Fibroblast of skin of scalp (primary cell): ENCODE measurements at regions not wholly inside any gene's neighbourhood (a gene's known extent, or its start where the extent isn't known, plus 50 kb on each side); places are given as distances from the start of the nearest gene placed in this dataset.
"Not testable (repeated sequence)": the region's sequence is repeated elsewhere in the genome, so short reads cannot be mapped to it uniquely, and the experiment has no call there.

Source experiments
- DNase-seq: peaks from one replicate; pipeline ENCODE4 v3.0.0-alpha.2; 2013

DNA sequence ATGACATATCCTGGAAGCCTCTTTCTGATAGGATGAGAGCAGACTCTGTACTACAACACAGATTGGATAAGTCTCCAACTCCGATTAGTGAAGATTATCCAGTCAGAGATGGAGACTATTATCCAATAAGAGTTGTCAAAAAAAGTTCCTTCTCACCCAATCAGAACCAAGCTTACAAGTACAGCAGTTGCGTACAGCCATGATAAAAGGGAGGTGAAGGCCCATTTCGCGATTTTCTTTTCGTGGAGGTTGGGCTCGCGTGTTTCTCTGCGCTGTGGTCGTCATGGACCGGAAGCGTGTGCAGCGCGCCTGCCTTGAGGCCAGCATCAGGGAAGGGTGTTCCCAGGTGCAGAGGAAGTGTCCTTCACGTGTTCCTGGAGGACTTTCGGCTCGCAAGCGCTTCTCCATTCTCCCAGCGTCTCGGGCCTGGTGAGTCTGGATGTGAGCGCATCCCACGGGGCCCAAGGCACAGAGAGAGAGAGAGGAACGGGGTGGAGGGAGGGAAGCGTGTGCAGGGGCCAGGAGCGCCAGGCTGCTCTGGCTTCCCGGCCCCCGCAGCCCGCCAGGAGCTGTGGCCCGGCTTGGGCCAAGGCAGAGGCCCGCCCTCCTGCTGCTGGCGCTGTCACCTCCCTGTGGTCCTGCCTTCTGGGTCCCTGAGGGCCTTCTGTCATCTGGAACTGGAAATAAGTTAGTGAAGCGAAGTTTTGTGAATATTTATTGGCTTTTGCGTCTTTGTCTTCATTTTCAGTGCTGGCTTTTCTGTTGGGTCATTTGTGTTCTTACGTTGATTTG, 53.9 kb downstream of the CDRT15L2 start:
- not testable (repeated sequence) for DNase-seq

GRCh38 chr17:20640147-20640546, 60.6 kb downstream of the CDRT15L2 start:
- DNase-seq: not testable (repeated sequence)

DNA sequence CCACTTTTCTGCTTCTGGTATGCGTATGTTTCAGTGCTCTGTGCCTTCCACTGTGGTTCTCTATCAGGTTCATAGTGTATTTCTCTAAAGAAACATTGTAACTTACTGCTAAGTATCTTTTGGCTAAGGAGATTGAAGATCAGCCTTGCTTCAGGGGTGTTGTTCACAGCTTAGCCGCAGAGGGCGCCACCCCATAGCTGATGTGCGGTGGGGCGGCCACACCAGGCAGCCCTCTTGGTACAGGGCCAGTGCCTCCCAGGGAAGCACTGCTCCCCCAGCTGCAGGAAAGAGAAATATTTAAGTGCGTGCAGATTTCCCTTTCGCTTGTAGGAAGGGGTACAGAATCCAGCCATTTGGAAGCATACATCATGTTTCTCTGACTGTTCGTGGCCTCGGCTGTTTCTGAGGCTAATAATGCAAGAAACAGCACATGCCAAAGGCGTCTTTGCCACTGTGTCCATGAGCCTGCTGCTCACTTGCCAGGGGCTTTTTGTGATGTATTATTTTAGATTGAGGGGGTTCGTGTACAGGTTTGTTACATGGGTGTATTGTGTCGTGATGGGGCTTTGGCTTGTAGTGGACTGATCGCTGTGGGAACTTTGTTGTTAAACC, 67.2 kb downstream of the CDRT15L2 start:
- DNase-seq: peak; percentile 9

DNA sequence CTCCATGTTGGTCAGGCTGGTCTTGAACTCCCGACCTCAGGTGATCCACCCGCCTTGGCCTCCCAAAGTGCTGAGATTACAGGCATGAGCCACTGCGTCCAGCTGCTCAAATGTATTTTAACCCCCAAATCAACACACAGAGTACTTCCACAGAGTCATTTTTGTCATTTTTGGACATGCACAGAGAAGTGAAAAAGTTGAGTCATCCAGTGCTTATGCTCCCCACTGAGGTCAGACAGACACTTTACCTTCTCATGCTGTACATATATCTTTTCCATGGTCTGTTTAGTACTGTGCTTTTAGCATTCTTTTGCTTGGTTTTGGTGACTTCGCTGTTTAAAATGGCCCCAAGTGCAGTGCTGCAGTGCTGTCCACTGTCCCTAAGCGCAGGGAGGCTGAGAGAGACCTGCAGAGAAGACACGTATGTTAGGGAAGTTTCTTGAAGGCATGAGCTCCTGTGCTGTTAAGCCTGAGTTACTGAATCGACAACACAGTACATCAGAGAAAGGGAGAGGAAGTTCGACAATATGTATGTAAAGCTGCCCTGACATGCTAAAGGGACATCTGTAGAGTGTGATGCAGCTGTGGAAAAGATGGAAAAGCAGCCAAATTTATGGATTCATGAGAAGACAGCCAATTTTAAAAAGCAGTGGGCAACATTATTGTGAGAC, 69.7 kb downstream of the CDRT15L2 start:
- DNase-seq: peak; percentile 9

DNA sequence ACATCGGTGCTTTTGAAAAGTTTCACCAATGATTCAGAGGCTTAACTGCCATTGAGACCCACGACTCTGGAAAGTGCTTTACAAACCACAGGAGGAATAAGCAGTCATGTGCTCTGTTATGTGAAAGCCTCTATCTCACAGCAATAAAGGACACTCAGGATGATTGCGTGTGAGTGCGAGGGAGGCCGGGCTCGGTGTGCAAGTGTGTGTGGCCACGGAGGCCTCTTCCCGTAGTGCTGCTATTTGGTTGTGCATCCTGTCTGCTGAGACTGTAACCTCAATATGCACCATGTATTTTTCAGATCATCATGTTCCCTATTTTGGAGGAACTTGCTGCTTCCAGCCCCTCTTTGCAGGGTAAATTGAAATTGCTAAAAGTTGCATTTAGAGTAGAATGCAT, 71.5 kb downstream of the CDRT15L2 start:
- DNase-seq: not testable (repeated sequence)

DNA sequence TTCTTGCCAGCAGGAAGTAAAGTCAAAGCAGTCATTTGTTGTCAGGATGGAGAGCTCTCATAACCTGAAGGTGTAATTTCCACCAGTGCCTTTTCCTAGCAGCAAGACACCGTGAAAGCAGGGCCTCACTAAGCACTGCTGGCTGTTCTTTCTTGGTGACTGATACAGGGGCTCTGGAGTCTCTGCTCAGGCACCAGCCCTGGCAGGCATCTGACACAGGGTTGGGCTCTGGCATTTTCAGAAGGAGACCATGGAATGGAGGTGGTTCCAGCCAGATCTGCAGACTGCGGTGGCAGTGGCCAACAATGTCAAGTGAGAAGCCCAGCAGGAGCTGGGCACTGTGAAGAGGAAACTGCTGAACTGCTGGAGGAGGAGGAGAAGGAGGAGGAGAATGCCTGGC, 72.2 kb downstream of the CDRT15L2 start:
- not testable (repeated sequence) for DNase-seq

GRCh38 chr17:20653391-20653790, 73.9 kb downstream of the CDRT15L2 start:
- DNase-seq: not testable (repeated sequence)

DNA sequence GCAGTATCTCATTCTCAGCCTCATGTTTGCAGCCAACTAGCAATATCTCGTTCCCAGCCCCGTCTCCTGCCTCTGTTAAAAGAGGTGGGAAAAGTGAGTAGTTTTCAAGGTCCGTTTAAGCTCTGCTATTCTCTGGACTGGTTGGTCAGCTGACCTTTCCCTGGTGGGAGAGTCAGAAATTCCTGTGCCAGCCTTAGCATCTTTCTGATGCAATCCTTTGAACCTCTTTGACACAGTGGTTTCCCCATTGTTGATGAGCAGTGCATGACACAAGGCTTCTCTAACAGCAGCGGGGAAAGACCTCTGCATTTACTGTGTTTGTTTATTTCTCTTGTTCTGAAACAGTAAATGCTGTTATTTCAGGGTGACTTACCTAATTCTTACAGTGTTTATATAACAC, 74.6 kb downstream of the CDRT15L2 start:
- peak; percentile 22 for DNase-seq

DNA sequence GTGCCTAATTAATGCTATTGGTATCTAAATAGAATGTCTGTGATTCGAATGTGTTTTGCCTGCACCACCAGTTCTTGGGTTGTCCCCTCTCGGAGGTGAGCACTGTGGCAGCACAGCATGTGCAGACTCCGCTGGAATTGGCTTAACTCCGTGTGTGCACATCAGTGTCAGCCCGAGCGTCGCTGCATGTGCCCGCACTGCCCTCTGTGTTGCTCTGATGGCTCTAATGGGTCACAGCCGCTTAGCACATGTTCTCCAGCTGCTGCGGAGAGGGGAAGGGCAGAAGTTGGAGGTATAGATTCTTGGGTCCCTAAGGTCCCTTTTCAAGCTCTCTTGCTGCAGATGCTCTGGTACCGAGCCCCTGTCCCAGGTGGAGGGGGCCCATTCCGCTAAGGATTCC, 75.1 kb downstream of the CDRT15L2 start:
- not testable (repeated sequence) for DNase-seq

GRCh38 chr17:20665103-20665955, 85.8 kb downstream of the CDRT15L2 start:
- peak; percentile 7 for DNase-seq

GRCh38 chr17:20666689-20667088, 87.2 kb downstream of the CDRT15L2 start:
- not testable (repeated sequence) for DNase-seq

DNA sequence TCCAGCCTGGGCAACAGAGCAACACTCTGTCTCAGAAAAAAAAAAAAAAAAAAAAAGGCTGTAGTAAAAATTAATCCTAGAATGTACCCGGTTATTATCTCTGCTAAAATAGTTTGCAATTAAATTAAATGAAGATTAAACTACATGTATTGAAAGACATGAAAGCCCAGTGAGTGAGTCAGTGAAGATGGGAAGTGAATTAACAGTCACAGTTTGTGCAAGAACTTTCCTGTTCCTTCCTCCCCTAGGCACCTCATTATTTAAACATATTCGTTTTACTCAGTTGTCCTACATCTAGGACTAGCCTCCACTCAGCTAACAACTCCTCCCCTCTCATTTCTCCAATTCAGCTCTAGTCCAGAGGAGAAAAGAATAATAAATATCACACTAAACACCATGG, 88.2 kb downstream of the CDRT15L2 start:
- not testable (repeated sequence) for DNase-seq

- peak; percentile 5 for DNase-seq
Measured at GRCh38 chr17:20668316-20668715, 88.8 kb downstream of the CDRT15L2 start.

DNA sequence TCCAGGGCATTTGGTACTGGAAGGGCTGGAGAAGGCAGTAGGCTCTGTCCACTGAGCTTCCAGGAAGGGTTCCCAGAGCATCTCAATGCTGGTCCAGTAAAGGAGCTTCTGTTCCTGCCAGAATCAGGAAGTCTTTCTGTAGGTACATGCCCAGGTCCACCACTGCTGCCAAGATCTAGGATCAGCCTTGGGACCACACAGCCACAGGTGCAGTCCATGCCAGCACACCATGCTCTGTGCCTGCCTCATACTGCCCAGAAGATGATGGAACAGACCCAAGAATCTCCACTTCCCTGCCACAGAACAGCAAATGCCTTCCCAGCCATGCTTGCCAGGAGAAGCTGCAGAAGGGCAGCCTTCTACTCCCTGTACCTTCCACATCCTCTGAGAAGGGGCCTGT, 89.3 kb downstream of the CDRT15L2 start:
- DNase-seq: not testable (repeated sequence)

DNA sequence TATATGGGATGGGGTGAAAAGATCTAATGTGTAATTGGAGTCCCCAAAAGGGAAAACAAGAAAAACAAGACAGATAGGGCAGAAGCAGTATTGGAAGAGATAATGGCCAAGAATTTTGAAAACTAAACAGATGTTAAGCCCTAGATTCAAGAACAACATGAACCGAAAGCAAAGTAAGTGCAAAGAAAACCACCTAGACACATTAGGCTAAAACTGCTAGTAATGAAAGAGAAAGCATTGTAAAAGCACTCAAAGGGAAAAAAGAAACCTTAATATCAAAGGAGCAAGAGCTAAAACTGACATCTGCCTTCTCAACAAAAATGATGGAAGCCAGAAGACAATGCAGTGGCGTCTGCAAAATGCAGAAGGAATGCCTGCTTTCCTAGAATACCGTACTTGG, 91.0 kb downstream of the CDRT15L2 start:
- DNase-seq: not testable (repeated sequence)

- not testable (repeated sequence) for DNase-seq
Measured at GRCh38 chr17:20674374-20674773, 94.8 kb downstream of the CDRT15L2 start.

- not testable (repeated sequence) for DNase-seq
Measured at GRCh38 chr17:20675707-20676106, 96.2 kb downstream of the CDRT15L2 start.

DNA sequence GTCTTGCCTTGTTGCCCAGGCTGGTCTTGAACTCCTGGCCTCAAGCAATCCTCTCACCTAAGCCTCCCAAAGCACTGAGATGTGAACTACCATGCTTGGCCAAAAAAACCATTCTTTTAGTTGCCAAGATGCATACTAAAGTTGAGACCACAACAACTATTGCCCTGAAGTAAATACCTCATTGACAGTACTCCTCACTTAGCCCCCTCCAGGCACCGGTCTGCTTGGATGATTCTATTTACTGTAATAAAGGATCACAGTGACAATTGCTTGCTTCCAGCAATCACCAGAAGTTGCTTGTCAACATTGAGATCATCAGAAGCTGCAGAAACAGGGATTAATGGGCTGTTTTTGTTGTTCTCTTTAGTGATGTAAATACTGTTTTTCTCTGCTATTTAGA, 97.1 kb downstream of the CDRT15L2 start:
- DNase-seq: not testable (repeated sequence)

GRCh38 chr17:20677469-20677868, 97.9 kb downstream of the CDRT15L2 start:
- not testable (repeated sequence) for DNase-seq

DNA sequence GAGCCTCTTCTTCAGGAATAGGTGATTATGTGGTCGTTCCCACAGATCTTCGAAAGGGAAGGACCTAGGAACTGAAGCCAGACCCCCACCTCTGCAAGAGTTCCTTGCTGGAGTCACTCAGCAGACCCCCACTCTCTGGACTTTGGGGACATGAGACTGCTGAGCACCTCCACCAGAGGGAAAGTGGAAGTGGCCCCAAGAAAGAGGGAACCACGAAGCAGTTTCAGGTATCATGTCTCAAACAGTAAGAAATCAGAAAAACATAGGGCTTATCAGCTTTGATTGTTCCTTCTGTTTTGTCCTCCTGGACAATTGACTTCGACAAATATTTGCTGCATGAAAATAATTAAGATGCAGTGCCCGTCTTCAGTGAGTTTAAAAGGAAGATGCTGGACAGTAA, 98.9 kb downstream of the CDRT15L2 start:
- not testable (repeated sequence) for DNase-seq

- not testable (repeated sequence) for DNase-seq
Measured at GRCh38 chr17:20681746-20682722, 102.5 kb downstream of the CDRT15L2 start.
